H9 (cell line): ENCODE measurements at regions not wholly inside any gene's neighbourhood (a gene's known extent, or its start where the extent isn't known, plus 50 kb on each side); places are given as distances from the start of the nearest gene placed in this dataset.

ENCODE experiments used
- DNase-seq: peaks from one replicate; pipeline ENCODE4 v3.0.0-alpha.2; 2017
- H2AFZ ChIP-seq: one replicate; pipeline ENCODE4 v1.6.1; 2013; ENCODE audit warnings: mild to moderate bottlenecking, low read length, control low read depth, moderate library complexity
- H2AK5ac ChIP-seq: 2 replicates; pipeline ENCODE4 v1.6.1; 2013; ENCODE audit warnings: low read length, control low read depth, mixed read lengths; ENCODE audit not compliant: insufficient read length
- H2BK120ac ChIP-seq: one replicate; pipeline ENCODE4 v1.6.1; 2013; ENCODE audit warnings: low read depth, mild to moderate bottlenecking, low read length, control low read depth, inconsistent platforms; ENCODE audit not compliant: poor library complexity, severe bottlenecking
- H2BK12ac ChIP-seq: 2 replicates; pipeline ENCODE4 v1.6.1; 2013; ENCODE audit warnings: low read length, control low read depth, mixed read lengths, low read depth; ENCODE audit not compliant: insufficient read length
- H2BK15ac ChIP-seq: 2 replicates; pipeline ENCODE4 v1.6.1; 2013; ENCODE audit warnings: low read depth, low read length, control low read depth
- H2BK20ac ChIP-seq: one replicate; pipeline ENCODE4 v1.6.1; 2013; ENCODE audit warnings: low read depth, mild to moderate bottlenecking, low read length, control low read depth, inconsistent platforms; ENCODE audit not compliant: poor library complexity, severe bottlenecking
- H2BK5ac ChIP-seq: 2 replicates; pipeline ENCODE4 v1.6.1; 2013; ENCODE audit warnings: low read length, control low read depth, mixed read lengths; ENCODE audit not compliant: insufficient read length
- H3K14ac ChIP-seq: 2 replicates; pipeline ENCODE4 v1.6.1; 2013; ENCODE audit warnings: low read length, control low read depth; ENCODE audit not compliant: insufficient read depth
- H3K18ac ChIP-seq: 2 replicates; pipeline ENCODE4 v1.6.1; 2013; ENCODE audit warnings: low read depth, mild to moderate bottlenecking, mixed read lengths, low read length, control low read depth; ENCODE audit not compliant: insufficient read length
- H3K23ac ChIP-seq: 2 replicates; pipeline ENCODE4 v1.6.1; 2013; ENCODE audit warnings: low read length, control low read depth, mixed read lengths, low read depth; ENCODE audit not compliant: insufficient read length
- H3K23me2 ChIP-seq: 2 replicates; pipeline ENCODE4 v1.6.1; 2013; ENCODE audit warnings: low read depth, mild to moderate bottlenecking, mixed read lengths, low read length, control low read depth; ENCODE audit not compliant: insufficient read length, poor library complexity, severe bottlenecking
- H3K27ac ChIP-seq: 2 replicates; pipeline ENCODE4 v1.5.1; 2013; ENCODE audit warnings: low read length, control low read depth, mixed read lengths, low read depth; ENCODE audit not compliant: insufficient read length
- H3K27me3 ChIP-seq: 2 replicates; pipeline ENCODE4 v1.6.1; 2013; ENCODE audit warnings: low read length, control low read depth, inconsistent platforms; ENCODE audit not compliant: insufficient read depth
- H3K4ac ChIP-seq: 2 replicates; pipeline ENCODE4 v1.6.1; 2013; ENCODE audit warnings: low read depth, mild to moderate bottlenecking, control low read depth, inconsistent platforms, low read length, moderate library complexity
- H3K4me1 ChIP-seq: 2 replicates; pipeline ENCODE4 v1.6.1; 2013; ENCODE audit warnings: low read length, control low read depth, inconsistent platforms; ENCODE audit not compliant: insufficient read depth
- H3K4me2 ChIP-seq: 2 replicates; pipeline ENCODE4 v1.6.1; 2013; ENCODE audit warnings: low read length, control low read depth, mixed read lengths; ENCODE audit not compliant: insufficient read length, insufficient read depth
- H3K56ac ChIP-seq: 2 replicates; pipeline ENCODE4 v1.6.1; 2013; ENCODE audit warnings: low read depth, mild to moderate bottlenecking, mixed read lengths, low read length, control low read depth; ENCODE audit not compliant: insufficient read length
- H3K79me1 ChIP-seq: 2 replicates; pipeline ENCODE4 v1.6.1; 2013; ENCODE audit warnings: low read depth, mild to moderate bottlenecking, moderate library complexity, low read length, control low read depth, inconsistent platforms; ENCODE audit not compliant: insufficient read depth, poor library complexity, severe bottlenecking
- H3K79me2 ChIP-seq: 2 replicates; pipeline ENCODE4 v1.6.1; 2013; ENCODE audit warnings: low read length, control low read depth, inconsistent platforms; ENCODE audit not compliant: insufficient read depth
- H3K9ac ChIP-seq: 2 replicates; pipeline ENCODE4 v1.6.1; 2013; ENCODE audit warnings: low read length, control low read depth, mixed read lengths; ENCODE audit not compliant: insufficient read length; ENCODE audit errors: extremely low read depth
- H3K9me3 ChIP-seq: one replicate; pipeline ENCODE4 v1.6.1; 2013; ENCODE audit warnings: low read depth, low read length, inconsistent platforms; ENCODE audit not compliant: control insufficient read depth
- H3T11ph ChIP-seq: one replicate; pipeline ENCODE4 v1.6.1; 2013; ENCODE audit warnings: mild to moderate bottlenecking, low read length, control low read depth, inconsistent platforms
- H4K20me1 ChIP-seq: one replicate; pipeline ENCODE4 v1.6.1; 2013; ENCODE audit not compliant: control insufficient read depth, insufficient read length, insufficient read depth
- H4K5ac ChIP-seq: 2 replicates; pipeline ENCODE4 v1.6.1; 2013; ENCODE audit warnings: low read depth, mild to moderate bottlenecking, mixed read lengths, low read length, control low read depth; ENCODE audit not compliant: insufficient read length
- H4K8ac ChIP-seq: replicated peaks from 2 replicates; pipeline ENCODE4 v1.6.1; 2013; ENCODE audit warnings: low read length, control low read depth, mixed read lengths, low read depth; ENCODE audit not compliant: insufficient read length
- H4K91ac ChIP-seq: 2 replicates; pipeline ENCODE4 v1.6.1; 2013; ENCODE audit warnings: low read depth, mild to moderate bottlenecking, moderate library complexity, mixed read lengths, low read length, control low read depth; ENCODE audit not compliant: insufficient read length
- H3K27ac Mint-ChIP-seq, 3 experiments: 2 replicates in 2 of 3; 3 replicates in 1 of 3; pipeline ENCODE4 v1.8.0; 2020 to 2021; ENCODE audit warnings: mixed read lengths in 3 of 3, mild to moderate bottlenecking in 1 of 3, moderate library complexity in 1 of 3
- H3K27me3 Mint-ChIP-seq: 2 replicates; pipeline ENCODE4 v1.8.0; 2021; ENCODE audit warnings: low read depth, mild to moderate bottlenecking, moderate library complexity, mixed read lengths
- H3K36me3 Mint-ChIP-seq, 3 experiments: 2 replicates in 2 of 3; 3 replicates in 1 of 3; pipeline ENCODE4 v1.8.0; 2020 to 2021; ENCODE audit warnings: low read depth in 3 of 3, mixed read lengths in 3 of 3; ENCODE audit not compliant: insufficient read depth in 1 of 3
- H3K4me1 Mint-ChIP-seq, 2 experiments: 2 replicates each; pipeline ENCODE4 v1.8.0; 2020; ENCODE audit warnings: mixed read lengths in 2 of 2
- H3K4me3 Mint-ChIP-seq, 2 experiments: 2 replicates in 1 of 2; 3 replicates in 1 of 2; pipeline ENCODE4 v1.8.0; 2020 to 2021; ENCODE audit warnings: mild to moderate bottlenecking in 2 of 2, mixed read lengths in 2 of 2, moderate library complexity in 1 of 2
- H3K9me3 Mint-ChIP-seq, 2 experiments: 2 replicates in 1 of 2; 3 replicates in 1 of 2; pipeline ENCODE4 v1.8.0; 2020; ENCODE audit warnings: mild to moderate bottlenecking in 2 of 2, mixed read lengths in 2 of 2, moderate library complexity in 1 of 2
- CTCF ChIP-seq: fragments of 200-600 bp; sonication (generic); conservative IDR thresholded peaks from 3 replicates; pipeline ENCODE4 v1.8.0; 2021; ENCODE audit warnings: antibody characterized with exemption, mild to moderate bottlenecking
- WGBS: extraction: QIAGEN DNeasy Blood & Tissue Kit; methylation state at CpG from one replicate; pipeline ENCODE4 v1.1.7; 2013; ENCODE audit warnings: missing lambda C conversion rate, low lambda C conversion rate, mixed read lengths; ENCODE audit not compliant: insufficient read length; ENCODE audit errors: extremely low coverage; 5-methylcytosine and 5-hydroxymethylcytosine counted together

- Histone ChIP-seq H4K20me1 (no peaks in the 10 kb centered on the region), H2BK12ac (no peak overlapping the region), H2AK5ac (no peak overlapping the region), H2BK20ac (no peak overlapping the region), H3T11ph (no peak overlapping the region), H3K79me2 (no peaks in the 10 kb centered on the region), H3K27me3 (no peaks in the 10 kb centered on the region), H3K18ac (no peak overlapping the region), H3K23ac (no peak overlapping the region), H3K27ac (no peak overlapping the region), H2AFZ (no peak overlapping the region), H3K14ac (no peak overlapping the region), H2BK120ac (no peak overlapping the region), H3K56ac (no peak overlapping the region), H4K8ac (no peak overlapping the region), H3K23me2 (no peaks in the 10 kb centered on the region), H2BK15ac (no peak overlapping the region), H3K9ac (no peak overlapping the region), H3K79me1 (no peaks in the 10 kb centered on the region), H3K4ac (no peak overlapping the region), H3K4me1 (no peaks in the 10 kb centered on the region), H4K91ac (no peak overlapping the region), H3K9me3 (peaks cover 18% of the 10 kb centered on the region), H4K5ac (no peak overlapping the region), H3K4me2 (no peak overlapping the region), H2BK5ac (no peak overlapping the region)
- Mint-ChIP-seq H3K9me3 (peaks cover 53 to 58% of the 10 kb centered on the region in 2 experiments), H3K27ac (no peak overlapping the region), H3K36me3 (peaks cover 0 to 4% (median 4%) of the 10 kb centered on the region in 3 experiments; a peak in 3 of 7 replicates), H3K4me3 (no peak overlapping the region), H3K27me3 (peaks cover 4% of the 10 kb centered on the region), H3K4me1 (no peaks in the 10 kb centered on the region)
- no peak for DNase-seq
- TF ChIP-seq CTCF: no peak
- no CpG with 5 or more reads among the region's 4 CpGs for WGBS
Measured at GRCh38 chrX:20452487-20452886, 185.8 kb upstream of the RPS6KA3 start.
